A673 (cell line): ENCODE measurements at regions not wholly inside any gene's neighbourhood (a gene's known extent, or its start where the extent isn't known, plus 50 kb on each side); places are given as distances from the start of the nearest gene placed in this dataset.
A peak's percentile ranks its signal among the peaks of the same experiment; 100 is the strongest.

Source experiments
- BruUV-seq: library from RNA; stranded (reverse); fragments of 400-500 nt; replicated peaks from 2 replicates; lab custom pipeline; 2021; lab: Mats Ljungman, UMichigan
- CTCF ChIA-PET: fragments of 300-600 bp; sonication (Branson Sonifier 250); formaldehyde crosslinking; loops from one replicate; lab custom pipeline; 2022; ENCODE audit warnings: antibody characterized with exemption; lab: Charles Lee
- POLR2A ChIA-PET: fragments of 300-600 bp; sonication (Branson Sonifier 250); formaldehyde crosslinking; loops from one replicate; lab custom pipeline; 2022; ENCODE audit warnings: antibody characterized with exemption; ENCODE audit not compliant: low non-redundant PET; lab: Charles Lee
- DNase-seq: peaks from one replicate; pipeline ENCODE4 v3.0.0-alpha.2; 2015; ENCODE audit warnings: low spot score
- H3K27ac ChIP-seq: fragments of 200-600 bp; sonication (generic); 2 replicates; pipeline ENCODE4 v1.5.1; 2016; ENCODE audit warnings: mixed run types, low read depth, mild to moderate bottlenecking, mixed read lengths, antibody characterized with exemption, low read length; ENCODE audit not compliant: poor library complexity, severe bottlenecking
- H3K27me3 ChIP-seq: fragments of 200-600 bp; sonication (generic); replicated peaks from 2 replicates; pipeline ENCODE4 v1.6.1; 2017; ENCODE audit warnings: mixed run types, low read depth, mild to moderate bottlenecking, mixed read lengths, antibody characterized with exemption, low read length; ENCODE audit not compliant: insufficient read depth, poor library complexity
- H3K36me3 ChIP-seq: fragments of 200-600 bp; sonication (generic); 2 replicates; pipeline ENCODE4 v1.6.1; 2016; ENCODE audit warnings: mixed run types, mild to moderate bottlenecking, mixed read lengths, antibody characterized with exemption, low read length; ENCODE audit not compliant: insufficient read depth, poor library complexity, severe bottlenecking
- H3K4me1 ChIP-seq: fragments of 200-600 bp; sonication (generic); 2 replicates; pipeline ENCODE4 v1.6.1; 2017; ENCODE audit warnings: mixed run types, mild to moderate bottlenecking, mixed read lengths, antibody characterized with exemption, low read length; ENCODE audit not compliant: insufficient read depth, poor library complexity, severe bottlenecking
- H3K4me3 ChIP-seq: fragments of 200-600 bp; sonication (generic); 2 replicates; pipeline ENCODE4 v1.5.1; 2016; ENCODE audit warnings: low read depth, mixed run types, mild to moderate bottlenecking, mixed read lengths, low read length; ENCODE audit not compliant: poor library complexity, severe bottlenecking
- H3K9me3 ChIP-seq: fragments of 200-600 bp; sonication (generic); 2 replicates; pipeline ENCODE4 v1.6.1; 2016; ENCODE audit warnings: mixed run types, low read depth, mild to moderate bottlenecking, mixed read lengths, antibody characterized with exemption, low read length; ENCODE audit not compliant: poor library complexity, severe bottlenecking
- EZH2 ChIP-seq: fragments of 200-600 bp; sonication (generic); IDR thresholded peaks from 2 replicates; pipeline ENCODE4 v1.6.1; 2017; ENCODE audit warnings: borderline replicate concordance, low read depth, mild to moderate bottlenecking, mixed read lengths, antibody characterized with exemption, low read length; ENCODE audit not compliant: poor library complexity, severe bottlenecking
- intact Hi-C: fragments of 100-400 bp; cut with micrococcal nuclease; formaldehyde crosslinking; loops from one replicate; pipeline ENCODE4 v1.10.0; 2022; ENCODE audit not compliant: unreplicated experiment
- TF ChIP-seq, protein P1 (sequence below): fragments of 300-800, 200-600 bp; sonication (generic); conservative IDR thresholded peaks from 2 replicates; pipeline ENCODE4 v1.5.1; 2017; ENCODE audit warnings: low read depth, mild to moderate bottlenecking, antibody characterized with exemption, low read length, moderate library complexity, mixed read lengths

DNA sequence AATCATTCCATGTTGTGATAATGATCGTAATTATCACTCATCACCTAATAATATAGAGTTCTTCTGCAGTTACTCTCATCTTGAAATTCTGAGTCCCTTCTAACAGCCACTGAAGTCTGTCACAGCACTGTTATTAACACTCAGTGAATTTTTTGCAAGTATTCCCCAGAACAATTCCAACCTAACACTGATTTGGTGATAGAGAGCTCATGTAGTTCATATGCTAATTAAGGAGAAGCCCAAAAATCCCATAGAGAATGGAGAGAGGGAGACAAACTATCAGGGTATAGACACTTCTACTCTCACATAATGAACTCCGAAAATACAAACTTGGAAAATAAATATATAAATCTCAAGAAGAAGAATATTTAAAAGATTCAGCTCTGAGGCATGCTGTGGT lies 1253.4 kb upstream of the NXPH2 start:
- no TSS peak for BruUV-seq
- no peaks in the 10 kb centered on the region for H3K27me3 ChIP-seq
- ChIA-PET POLR2A (no interaction called here), CTCF (no interaction called here)
- H3K9me3 ChIP-seq: peaks cover 14% of the 10 kb centered on the region
- intact Hi-C loops: no loop called here
- TF ChIP-seq, protein P1, sequence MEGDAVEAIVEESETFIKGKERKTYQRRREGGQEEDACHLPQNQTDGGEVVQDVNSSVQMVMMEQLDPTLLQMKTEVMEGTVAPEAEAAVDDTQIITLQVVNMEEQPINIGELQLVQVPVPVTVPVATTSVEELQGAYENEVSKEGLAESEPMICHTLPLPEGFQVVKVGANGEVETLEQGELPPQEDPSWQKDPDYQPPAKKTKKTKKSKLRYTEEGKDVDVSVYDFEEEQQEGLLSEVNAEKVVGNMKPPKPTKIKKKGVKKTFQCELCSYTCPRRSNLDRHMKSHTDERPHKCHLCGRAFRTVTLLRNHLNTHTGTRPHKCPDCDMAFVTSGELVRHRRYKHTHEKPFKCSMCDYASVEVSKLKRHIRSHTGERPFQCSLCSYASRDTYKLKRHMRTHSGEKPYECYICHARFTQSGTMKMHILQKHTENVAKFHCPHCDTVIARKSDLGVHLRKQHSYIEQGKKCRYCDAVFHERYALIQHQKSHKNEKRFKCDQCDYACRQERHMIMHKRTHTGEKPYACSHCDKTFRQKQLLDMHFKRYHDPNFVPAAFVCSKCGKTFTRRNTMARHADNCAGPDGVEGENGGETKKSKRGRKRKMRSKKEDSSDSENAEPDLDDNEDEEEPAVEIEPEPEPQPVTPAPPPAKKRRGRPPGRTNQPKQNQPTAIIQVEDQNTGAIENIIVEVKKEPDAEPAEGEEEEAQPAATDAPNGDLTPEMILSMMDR: no peak
- TF ChIP-seq EZH2: no peak
- H3K4me1 ChIP-seq: peaks cover 34% of the 10 kb centered on the region
- H3K36me3 ChIP-seq: no peaks in the 10 kb centered on the region
- no peak overlapping the region for H3K4me3 ChIP-seq
- H3K27ac ChIP-seq: no peak overlapping the region
- no peak for DNase-seq

DNA sequence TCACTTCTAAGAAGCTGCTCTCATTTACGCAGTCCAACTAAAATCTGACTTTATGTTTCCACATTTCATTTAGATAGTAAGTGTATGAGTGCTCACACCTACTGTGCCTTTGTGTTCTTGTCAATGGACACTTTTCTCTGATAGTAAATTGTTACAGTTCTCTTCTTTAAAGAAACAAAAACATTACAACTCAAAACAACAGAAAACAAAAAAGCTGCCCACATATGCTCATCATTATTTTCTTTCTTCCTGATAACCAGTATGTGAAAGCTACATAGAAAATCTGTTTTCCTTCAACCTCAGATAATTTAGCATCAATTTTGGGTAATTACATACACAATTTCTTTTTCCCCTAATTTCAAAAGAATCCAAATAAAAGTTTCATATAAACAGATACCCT lies 1247.8 kb upstream of the NXPH2 start:
- BruUV-seq: no TSS peak
- no peak for DNase-seq
- H3K4me1 ChIP-seq: peaks cover 23% of the 10 kb centered on the region
- ChIA-PET CTCF (no interaction called here), POLR2A (no interaction called here)
- intact Hi-C loops: no loop called here
- H3K27me3 ChIP-seq: no peaks in the 10 kb centered on the region
- TF ChIP-seq, protein P1: no peak
- no peak for TF ChIP-seq EZH2
- no peaks in the 10 kb centered on the region for H3K36me3 ChIP-seq
- H3K9me3 ChIP-seq: no peaks in the 10 kb centered on the region
- no peak overlapping the region for H3K27ac ChIP-seq
- no peak overlapping the region for H3K4me3 ChIP-seq

DNA sequence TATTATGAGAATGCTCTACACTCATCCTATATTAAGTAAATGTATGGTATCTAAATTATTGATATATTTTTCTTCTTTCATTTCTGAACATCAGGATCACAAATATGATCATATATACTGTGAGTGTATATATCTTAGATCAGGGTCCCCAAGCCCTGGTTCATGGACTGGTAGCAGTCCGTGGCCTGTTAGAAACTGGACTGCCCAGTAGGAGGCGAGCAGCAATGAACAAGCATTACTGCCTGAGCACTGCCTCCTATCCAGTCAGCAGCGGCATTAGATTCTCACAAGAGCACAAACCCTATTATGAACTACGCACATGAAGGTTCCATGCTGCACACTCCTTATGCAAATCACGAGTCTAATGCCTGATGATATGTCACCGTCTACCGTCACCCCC lies 1247.1 kb upstream of the NXPH2 start:
- TF ChIP-seq EZH2: no peak
- TF ChIP-seq, protein P1: 0 out of 2 replicates have a peak, but pooled peaks have one; percentile 14
- H3K9me3 ChIP-seq: no peaks in the 10 kb centered on the region
- H3K4me3 ChIP-seq: no peak overlapping the region
- H3K27ac ChIP-seq: no peak overlapping the region
- H3K36me3 ChIP-seq: no peaks in the 10 kb centered on the region
- ChIA-PET POLR2A (no interaction called here), CTCF (no interaction called here)
- H3K4me1 ChIP-seq: peaks cover 16% of the 10 kb centered on the region
- intact Hi-C loops: no loop called here
- no TSS peak for BruUV-seq
- H3K27me3 ChIP-seq: no peaks in the 10 kb centered on the region
- DNase-seq: no peak
